PC-9 (cell line): ENCODE measurements at regions not wholly inside any gene's neighbourhood (a gene's known extent, or its start where the extent isn't known, plus 50 kb on each side); places are given as distances from the start of the nearest gene placed in this dataset.

ENCODE experiments used
- CTCF ChIP-seq: fragments of 200-600 bp; sonication (generic); conservative IDR thresholded peaks from 2 replicates; pipeline ENCODE4 v1.6.1; 2017; ENCODE audit warnings: mixed run types, antibody characterized with exemption, mild to moderate bottlenecking, moderate library complexity
- EZH2 ChIP-seq: fragments of 200-600 bp; sonication (generic); IDR thresholded peaks from 2 replicates; pipeline ENCODE4 v1.8.0; 2017; ENCODE audit warnings: antibody characterized with exemption, low read depth

DNA sequence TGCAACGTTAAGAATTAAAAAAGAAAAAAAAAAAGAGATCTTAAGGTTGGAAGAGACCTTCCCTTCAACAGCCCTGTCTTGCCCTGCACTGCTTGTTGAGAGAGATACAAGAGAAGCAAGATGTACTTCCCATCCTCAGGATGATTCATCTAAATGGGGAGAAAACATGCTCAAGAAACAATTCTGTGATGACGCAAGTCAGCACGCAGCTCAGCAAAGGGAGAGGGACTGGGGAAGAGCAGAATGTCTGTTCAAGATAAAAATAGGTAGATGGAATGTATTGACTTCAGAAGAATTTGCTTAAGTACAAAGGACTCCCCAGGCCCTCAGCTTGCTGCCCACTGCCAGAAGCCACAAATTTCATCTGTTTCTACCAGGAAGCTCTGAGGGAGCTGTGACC is 198.2 kb upstream of the SPRED2 start:
- TF ChIP-seq CTCF (no peak), EZH2 (no peak)
